ENCODE measurements at regions not wholly inside any gene's neighbourhood (a gene's known extent, or its start where the extent isn't known, plus 50 kb on each side); places are given as distances from the start of the nearest gene placed in this dataset.

- TF ChIP-seq CTCF (IDR thresholded peaks at IDR 0.05; ENCODE audit: low read depth, low read length) = no peak
These were observed 420.3 kb upstream of the AUTS2 start for GRCh38 chr7:69177941-69178494.

GRCh38 chr7:69180662-69181061 lies 417.6 kb upstream of the AUTS2 start:
- no peak overlapping the region for H3K4me3 ChIP-seq (ENCODE audit: low read depth, low read length)
- TF ChIP-seq CTCF (IDR thresholded peaks at IDR 0.05; ENCODE audit: low read depth, low read length) = no peak

More at GRCh38 chr7:69177941-69178494, 420.3 kb upstream of the AUTS2 start:
- no peak overlapping the region for H3K4me3 ChIP-seq (ENCODE audit: low read depth, low read length)

- no peak for TF ChIP-seq CTCF (IDR thresholded peaks at IDR 0.05; ENCODE audit: low read depth, low read length)
- H3K4me3 ChIP-seq (ENCODE audit: low read depth, low read length) = no peak overlapping the region
These were observed 415.4 kb upstream of the AUTS2 start for GRCh38 chr7:69182596-69183467.

GRCh38 chr7:69184339-69184738 lies 413.9 kb upstream of the AUTS2 start:
- no peak for TF ChIP-seq CTCF (IDR thresholded peaks at IDR 0.05; ENCODE audit: low read depth, low read length)
- no peak overlapping the region for H3K4me3 ChIP-seq (ENCODE audit: low read depth, low read length)

GRCh38 chr7:69185170-69185569 lies 413.1 kb upstream of the AUTS2 start:
- TF ChIP-seq CTCF (IDR thresholded peaks at IDR 0.05; ENCODE audit: low read depth, low read length) = no peak
- H3K4me3 ChIP-seq (ENCODE audit: low read depth, low read length) = no peak overlapping the region

- no peak for TF ChIP-seq CTCF (IDR thresholded peaks at IDR 0.05; ENCODE audit: low read depth, low read length)
- no peak overlapping the region for H3K4me3 ChIP-seq (ENCODE audit: low read depth, low read length)
These were observed 411.3 kb upstream of the AUTS2 start for GRCh38 chr7:69186974-69187373.

- H3K4me3 ChIP-seq (ENCODE audit: low read depth, low read length) = no peak overlapping the region
- no peak for TF ChIP-seq CTCF (IDR thresholded peaks at IDR 0.05; ENCODE audit: low read depth, low read length)
These were observed 410.4 kb upstream of the AUTS2 start for GRCh38 chr7:69187824-69188333.
